VCaP (cell line): ENCODE measurements at regions not wholly inside any gene's neighbourhood (a gene's known extent, or its start where the extent isn't known, plus 50 kb on each side); places are given as distances from the start of the nearest gene placed in this dataset.

ENCODE experiments used
- H3K27ac ChIP-seq: fragments of 450-650 bp; 2 replicates; pipeline ENCODE4 v1.5.1; 2017
- CTCF ChIP-seq: fragments of 450-650 bp; conservative IDR thresholded peaks from 2 replicates; pipeline ENCODE4 v1.5.1; 2017; ENCODE audit warnings: mild to moderate bottlenecking, moderate library complexity

GRCh38 chr6:102885165-102885564 is 1491.7 kb downstream of the GRIK2 start:
- no peak overlapping the region for H3K27ac ChIP-seq
- TF ChIP-seq CTCF, result no peak

- H3K27ac ChIP-seq, result no peak overlapping the region
- TF ChIP-seq CTCF, result peak; percentile 12; the same call in 1 of the 2 replicates
Observed at GRCh38 chr6:102853249-102853955, 1459.9 kb downstream of the GRIK2 start.

- no peak for TF ChIP-seq CTCF
- H3K27ac ChIP-seq, result no peak overlapping the region
Observed at GRCh38 chr6:102848796-102849195, 1455.3 kb downstream of the GRIK2 start.

- no peak for TF ChIP-seq CTCF
- no peak overlapping the region for H3K27ac ChIP-seq
Observed at GRCh38 chr6:102848210-102848609, 1454.7 kb downstream of the GRIK2 start.

GRCh38 chr6:102841060-102841459 is 1447.6 kb downstream of the GRIK2 start:
- TF ChIP-seq CTCF, result no peak
- no peak overlapping the region for H3K27ac ChIP-seq

- H3K27ac ChIP-seq, result no peak overlapping the region
- no peak for TF ChIP-seq CTCF
Observed at GRCh38 chr6:102832021-102832420, 1438.5 kb downstream of the GRIK2 start.

GRCh38 chr6:102820098-102820497 is 1426.6 kb downstream of the GRIK2 start:
- no peak overlapping the region for H3K27ac ChIP-seq
- TF ChIP-seq CTCF, result no peak
